ENCODE measurements at regions not wholly inside any gene's neighbourhood (a gene's known extent, or its start where the extent isn't known, plus 50 kb on each side); places are given as distances from the start of the nearest gene placed in this dataset.
"Not testable (repeated sequence)": the region's sequence is repeated elsewhere in the genome, so short reads cannot be mapped to it uniquely, and the experiment has no call there.

- in situ Hi-C loops (cut with HindIII; ENCODE audit: low sequenced_read_pairs), result no loop called here
Measured at GRCh38 chr6:44731485-44732095, 344.1 kb downstream of the CDC5L start.

- in situ Hi-C loops (cut with HindIII; ENCODE audit: low sequenced_read_pairs), result no loop called here
Measured at GRCh38 chr6:44732243-44732642, 344.7 kb downstream of the CDC5L start.

- in situ Hi-C loops (cut with HindIII; ENCODE audit: low sequenced_read_pairs), result no loop called here
Measured at GRCh38 chr6:44733126-44733525, 345.6 kb downstream of the CDC5L start.

GRCh38 chr6:44733868-44734267 is 346.4 kb downstream of the CDC5L start:
- in situ Hi-C loops (cut with HindIII; ENCODE audit: low sequenced_read_pairs), result no loop called here

GRCh38 chr6:44734886-44735629 is 347.6 kb downstream of the CDC5L start:
- in situ Hi-C loops (cut with HindIII; ENCODE audit: low sequenced_read_pairs), result no loop called here

- in situ Hi-C loops (cut with HindIII; ENCODE audit: low sequenced_read_pairs), result no loop called here
Measured at GRCh38 chr6:44735630-44735963, 348.1 kb downstream of the CDC5L start.

GRCh38 chr6:44737341-44737740 is 349.8 kb downstream of the CDC5L start:
- in situ Hi-C loops (cut with HindIII; ENCODE audit: low sequenced_read_pairs), result no loop called here

GRCh38 chr6:44737829-44738528 is 350.5 kb downstream of the CDC5L start:
- in situ Hi-C loops (cut with HindIII; ENCODE audit: low sequenced_read_pairs), result no loop called here

GRCh38 chr6:44738601-44739146 is 351.2 kb downstream of the CDC5L start:
- in situ Hi-C loops (cut with HindIII; ENCODE audit: low sequenced_read_pairs), result no loop called here

GRCh38 chr6:44739181-44739580 is 351.7 kb downstream of the CDC5L start:
- in situ Hi-C loops (cut with HindIII; ENCODE audit: low sequenced_read_pairs), result no loop called here

GRCh38 chr6:44740566-44741120 is 353.1 kb downstream of the CDC5L start:
- in situ Hi-C loops (cut with HindIII; ENCODE audit: low sequenced_read_pairs), result loop anchor here (10.0 kb wide), 1 partner anchor 414 kb away; no protein-coding TSS in a partner anchor

- in situ Hi-C loops (cut with HindIII; ENCODE audit: low sequenced_read_pairs), result loop anchor here (10.0 kb wide), 1 partner anchor 413 kb away; no protein-coding TSS in a partner anchor
Measured at GRCh38 chr6:44742201-44742600, 354.7 kb downstream of the CDC5L start.

GRCh38 chr6:44742828-44743372 is 355.4 kb downstream of the CDC5L start:
- in situ Hi-C loops (cut with HindIII; ENCODE audit: low sequenced_read_pairs), result loop anchor here (10.0 kb wide), 1 partner anchor 412 kb away; no protein-coding TSS in a partner anchor

- in situ Hi-C loops (cut with HindIII; ENCODE audit: low sequenced_read_pairs), result not testable (repeated sequence)
Measured at GRCh38 chr6:44760116-44760515, 372.6 kb downstream of the CDC5L start.

- in situ Hi-C loops (cut with HindIII; ENCODE audit: low sequenced_read_pairs), result no loop called here
Measured at GRCh38 chr6:44761046-44761445, 373.5 kb downstream of the CDC5L start.

GRCh38 chr6:44762496-44762895 is 375.0 kb downstream of the CDC5L start:
- in situ Hi-C loops (cut with HindIII; ENCODE audit: low sequenced_read_pairs), result no loop called here

GRCh38 chr6:44771647-44772415 is 384.3 kb downstream of the CDC5L start:
- in situ Hi-C loops (cut with HindIII; ENCODE audit: low sequenced_read_pairs), result no loop called here

GRCh38 chr6:44772838-44773237 is 385.3 kb downstream of the CDC5L start:
- in situ Hi-C loops (cut with HindIII; ENCODE audit: low sequenced_read_pairs), result no loop called here

GRCh38 chr6:44775121-44775520 is 387.6 kb downstream of the CDC5L start:
- in situ Hi-C loops (cut with HindIII; ENCODE audit: low sequenced_read_pairs), result no loop called here

- in situ Hi-C loops (cut with HindIII; ENCODE audit: low sequenced_read_pairs), result no loop called here
Measured at GRCh38 chr6:44776344-44776743, 388.8 kb downstream of the CDC5L start.
